SJSA1 (cell line): ENCODE measurements at regions not wholly inside any gene's neighbourhood (a gene's known extent, or its start where the extent isn't known, plus 50 kb on each side); places are given as distances from the start of the nearest gene placed in this dataset.
"Not testable (repeated sequence)": the region's sequence is repeated elsewhere in the genome, so short reads cannot be mapped to it uniquely, and the experiment has no call there.

ENCODE experiments used
- DNase-seq, 2 experiments: peaks; one replicate each; pipeline ENCODE4 v3.0.0-alpha.2; 2015 to 2020; ENCODE audit warnings: low spot score in 2 of 2, low read depth in 1 of 2
- H3K27ac ChIP-seq: fragments of 250-450 bp; sonication (Bioruptor Pico); 2 replicates; pipeline ENCODE4 v1.5.1; 2020; ENCODE audit warnings: mild to moderate bottlenecking, moderate library complexity
- H3K27me3 ChIP-seq: fragments of 250-450 bp; sonication (Bioruptor Pico); replicated peaks from 2 replicates; pipeline ENCODE4 v1.5.1; 2020; ENCODE audit warnings: mild to moderate bottlenecking, moderate library complexity
- H3K36me3 ChIP-seq: fragments of 250-450 bp; sonication (Bioruptor Pico); 2 replicates; pipeline ENCODE4 v1.5.1; 2020; ENCODE audit warnings: mild to moderate bottlenecking
- H3K4me1 ChIP-seq: fragments of 250-450 bp; sonication (Bioruptor Pico); replicated peaks from 2 replicates; pipeline ENCODE4 v1.6.1; 2021; ENCODE audit warnings: mild to moderate bottlenecking
- H3K4me3 ChIP-seq: fragments of 250-450 bp; sonication (Bioruptor Pico); 2 replicates; pipeline ENCODE4 v1.5.1; 2020; ENCODE audit warnings: mild to moderate bottlenecking
- H3K9me3 ChIP-seq: fragments of 250-450 bp; sonication (Bioruptor Pico); replicated peaks from 2 replicates; pipeline ENCODE4 v1.5.1; 2020; ENCODE audit warnings: mild to moderate bottlenecking

DNA sequence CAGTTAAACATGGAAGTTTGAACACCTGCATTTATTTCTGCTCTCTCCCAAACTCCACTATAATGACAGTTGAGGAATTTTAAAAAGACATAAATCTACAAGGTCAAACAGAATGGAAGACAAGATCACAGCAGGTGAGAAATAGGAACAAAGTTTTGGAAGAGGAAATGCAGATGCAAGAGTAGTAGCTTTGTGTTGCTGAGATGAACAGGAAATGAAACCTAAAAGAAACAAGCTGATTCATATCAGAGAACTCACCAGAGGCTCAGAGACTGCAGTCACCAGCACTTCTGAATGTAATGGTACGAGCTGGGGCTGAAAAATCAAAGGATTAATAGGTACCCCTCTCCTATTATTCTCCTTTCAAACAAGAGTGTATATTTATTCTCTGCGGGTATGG lies 459.9 kb downstream of the RAP2B start:
- Histone ChIP-seq H3K27ac (no peak overlapping the region), H3K4me1 (no peaks in the 10 kb centered on the region), H3K36me3 (no peaks in the 10 kb centered on the region), H3K4me3 (no peak overlapping the region), H3K9me3 (no peaks in the 10 kb centered on the region), H3K27me3 (no peaks in the 10 kb centered on the region; the same call in 1 of the 2 replicates)
- no peak for DNase-seq

- no peak overlapping the region for H3K4me3 ChIP-seq
- H3K9me3 ChIP-seq = no peaks in the 10 kb centered on the region
- no peaks in the 10 kb centered on the region for H3K36me3 ChIP-seq
- H3K27ac ChIP-seq = no peak overlapping the region
- H3K27me3 ChIP-seq = no peaks in the 10 kb centered on the region
- DNase-seq = no peak
- H3K4me1 ChIP-seq = no peaks in the 10 kb centered on the region
Observed at GRCh38 chr3:153623834-153624233, 461.8 kb downstream of the RAP2B start.

DNA sequence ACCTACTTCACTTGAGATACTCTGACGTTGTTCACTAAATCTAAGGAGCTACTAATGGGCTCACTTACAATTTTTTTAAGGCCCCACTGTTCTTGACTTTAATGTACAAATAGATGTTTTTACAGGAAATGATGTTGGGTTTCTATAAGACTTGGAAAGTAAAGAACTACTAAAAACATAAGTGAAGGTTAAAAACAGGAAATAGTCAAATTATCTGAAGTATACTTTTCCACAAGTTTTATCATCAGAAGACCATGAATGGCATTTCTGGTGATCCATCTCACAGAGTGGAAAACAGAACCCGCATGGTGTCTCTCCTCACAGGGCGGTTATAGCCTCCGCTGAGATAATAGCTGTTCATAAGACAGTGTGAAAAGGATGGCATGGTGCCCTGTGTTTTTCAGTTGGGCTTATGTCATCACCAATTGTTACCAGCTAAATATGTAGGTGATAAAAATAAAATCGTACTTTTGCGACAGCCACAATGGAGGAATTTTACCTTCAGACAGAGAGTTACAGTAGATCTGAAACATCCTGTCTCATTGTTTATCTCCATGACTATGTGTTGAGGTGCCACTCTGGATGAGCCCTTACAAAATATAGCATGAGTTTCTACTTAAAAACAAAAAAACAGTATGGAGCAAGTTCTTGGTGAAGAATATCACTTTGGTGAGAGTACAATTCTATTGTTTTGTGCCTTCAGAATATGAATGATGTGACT lies 462.4 kb downstream of the RAP2B start:
- H3K36me3 ChIP-seq = no peaks in the 10 kb centered on the region
- no peaks in the 10 kb centered on the region; the same call in 1 of the 2 replicates for H3K27me3 ChIP-seq
- H3K4me1 ChIP-seq = no peaks in the 10 kb centered on the region
- no peak overlapping the region for H3K4me3 ChIP-seq
- no peak overlapping the region for H3K27ac ChIP-seq
- H3K9me3 ChIP-seq = no peaks in the 10 kb centered on the region
- DNase-seq = no peak

- no peaks in the 10 kb centered on the region for H3K4me1 ChIP-seq
- no peak for DNase-seq
- H3K27ac ChIP-seq = no peak overlapping the region
Observed at GRCh38 chr3:153625506-153625905, 463.5 kb downstream of the RAP2B start.

DNA sequence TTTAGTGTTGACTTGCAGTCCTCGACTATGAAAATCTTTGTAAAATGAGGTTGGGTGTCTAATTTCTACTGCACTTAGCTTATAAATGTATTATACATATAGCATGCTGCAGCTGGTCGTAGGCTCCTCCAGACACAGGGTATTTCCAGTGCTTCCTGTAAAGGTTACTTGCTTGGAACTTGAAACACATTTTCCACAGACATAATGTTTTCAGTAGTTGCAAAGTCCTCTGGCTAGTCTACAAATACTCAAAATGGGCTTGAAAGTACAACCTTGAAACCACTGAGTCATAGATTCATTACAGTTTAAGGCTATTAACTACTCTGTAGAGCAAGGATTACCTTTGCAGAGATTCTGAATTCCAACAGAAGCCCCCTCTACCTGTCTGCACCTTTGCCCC lies 464.1 kb downstream of the RAP2B start:
- no peaks in the 10 kb centered on the region; the same call in 1 of the 2 replicates for H3K27me3 ChIP-seq
- DNase-seq = no peak
- no peaks in the 10 kb centered on the region for H3K4me1 ChIP-seq
- no peak overlapping the region for H3K4me3 ChIP-seq
- no peak overlapping the region for H3K27ac ChIP-seq
- no peaks in the 10 kb centered on the region for H3K9me3 ChIP-seq
- no peaks in the 10 kb centered on the region for H3K36me3 ChIP-seq

More at GRCh38 chr3:153625506-153625905, 463.5 kb downstream of the RAP2B start:
- H3K4me3 ChIP-seq = no peak overlapping the region
- no peaks in the 10 kb centered on the region for H3K36me3 ChIP-seq
- H3K9me3 ChIP-seq = no peaks in the 10 kb centered on the region
- H3K27me3 ChIP-seq = no peaks in the 10 kb centered on the region; the same call in 1 of the 2 replicates

GRCh38 chr3:153628591-153628990 lies 466.6 kb downstream of the RAP2B start:
- Histone ChIP-seq H3K27ac (no peak overlapping the region), H3K36me3 (no peaks in the 10 kb centered on the region), H3K27me3 (no peaks in the 10 kb centered on the region; the same call in 1 of the 2 replicates), H3K4me3 (no peak overlapping the region), H3K4me1 (no peaks in the 10 kb centered on the region), H3K9me3 (no peaks in the 10 kb centered on the region)
- no peak for DNase-seq

DNA sequence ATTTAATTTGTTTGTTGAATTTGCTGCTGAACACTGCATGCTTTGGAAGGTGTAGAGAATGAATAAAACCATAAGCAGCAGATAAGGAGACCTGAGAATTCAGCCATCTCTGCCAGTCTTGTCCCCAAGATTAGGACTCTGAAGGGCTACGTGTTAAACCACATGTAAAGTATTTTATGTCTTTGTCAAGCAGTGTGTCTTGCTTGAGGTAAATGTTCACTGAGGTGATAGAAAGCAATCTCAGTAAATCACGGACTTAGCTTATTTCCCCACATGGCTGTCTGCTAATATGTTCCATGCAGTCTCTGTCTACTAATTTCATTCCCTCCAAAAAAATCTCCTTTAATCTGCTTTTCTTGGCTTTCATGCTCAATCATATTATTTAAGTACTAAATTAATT lies 467.1 kb downstream of the RAP2B start:
- Histone ChIP-seq H3K27me3 (no peaks in the 10 kb centered on the region; the same call in 1 of the 2 replicates), H3K4me3 (no peak overlapping the region), H3K36me3 (no peaks in the 10 kb centered on the region), H3K9me3 (no peaks in the 10 kb centered on the region), H3K4me1 (no peaks in the 10 kb centered on the region), H3K27ac (no peak overlapping the region)
- DNase-seq = no peak

- no peaks in the 10 kb centered on the region; the same call in 1 of the 2 replicates for H3K27me3 ChIP-seq
- H3K4me3 ChIP-seq = no peak overlapping the region
- H3K4me1 ChIP-seq = no peaks in the 10 kb centered on the region
- DNase-seq = no peak
- no peaks in the 10 kb centered on the region for H3K36me3 ChIP-seq
- H3K27ac ChIP-seq = no peak overlapping the region
- H3K9me3 ChIP-seq = no peaks in the 10 kb centered on the region
Observed at GRCh38 chr3:153631102-153631501, 469.1 kb downstream of the RAP2B start.

GRCh38 chr3:153631664-153632063 lies 469.6 kb downstream of the RAP2B start:
- no peaks in the 10 kb centered on the region; the same call in 1 of the 2 replicates for H3K27me3 ChIP-seq
- H3K4me1 ChIP-seq = no peaks in the 10 kb centered on the region
- no peak overlapping the region for H3K27ac ChIP-seq
- H3K36me3 ChIP-seq = no peaks in the 10 kb centered on the region
- no peak for DNase-seq
- no peak overlapping the region for H3K4me3 ChIP-seq
- H3K9me3 ChIP-seq = no peaks in the 10 kb centered on the region

DNA sequence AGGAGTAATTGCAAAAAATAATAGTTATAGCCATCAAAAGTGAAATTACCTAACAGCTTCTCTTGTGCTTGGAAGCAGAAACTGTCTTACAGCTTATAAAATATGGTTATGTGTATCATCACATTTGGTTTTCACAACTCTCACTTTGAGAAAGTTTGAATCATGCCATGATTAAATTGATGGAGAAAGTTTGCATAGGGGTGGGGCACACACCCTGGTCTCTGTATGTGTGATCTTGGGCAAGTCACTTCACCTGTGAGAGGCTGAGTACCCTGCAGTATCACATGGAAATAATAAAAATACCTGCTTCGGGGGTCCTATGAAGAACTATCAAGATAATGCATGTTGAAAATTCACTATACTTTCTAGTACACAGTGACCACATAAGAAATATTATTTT lies 471.4 kb downstream of the RAP2B start:
- no peaks in the 10 kb centered on the region; the same call in 1 of the 2 replicates for H3K27me3 ChIP-seq
- DNase-seq = no peak
- no peaks in the 10 kb centered on the region for H3K4me1 ChIP-seq
- no peak overlapping the region for H3K27ac ChIP-seq
- no peaks in the 10 kb centered on the region for H3K36me3 ChIP-seq
- no peaks in the 10 kb centered on the region for H3K9me3 ChIP-seq
- H3K4me3 ChIP-seq = no peak overlapping the region

DNA sequence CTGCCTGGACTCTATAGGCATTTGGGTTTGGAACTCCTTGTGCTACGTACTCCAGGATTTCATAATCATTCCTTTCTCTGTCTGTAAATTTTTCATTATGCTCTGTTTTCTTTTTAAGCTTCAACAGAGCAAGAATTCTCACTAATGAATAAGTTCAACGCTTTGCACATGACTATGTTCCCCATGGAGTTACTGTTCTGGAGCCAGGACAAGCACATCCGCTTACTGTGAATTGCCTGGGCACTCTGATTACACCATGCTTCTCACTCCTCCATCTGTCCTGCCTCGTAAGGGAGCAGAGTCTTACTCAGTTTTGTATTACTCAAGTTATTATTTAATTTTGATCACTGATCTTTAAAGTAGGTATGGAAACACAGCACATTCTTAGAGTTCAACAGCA lies 472.7 kb downstream of the RAP2B start:
- Histone ChIP-seq H3K4me1 (no peaks in the 10 kb centered on the region), H3K27ac (no peak overlapping the region), H3K9me3 (no peaks in the 10 kb centered on the region), H3K27me3 (no peaks in the 10 kb centered on the region), H3K36me3 (no peaks in the 10 kb centered on the region), H3K4me3 (no peak overlapping the region)
- no peak for DNase-seq

- Histone ChIP-seq H3K4me1 (no peaks in the 10 kb centered on the region), H3K9me3 (no peaks in the 10 kb centered on the region), H3K27ac (no peak overlapping the region), H3K36me3 (no peaks in the 10 kb centered on the region), H3K4me3 (no peak overlapping the region), H3K27me3 (no peaks in the 10 kb centered on the region)
- DNase-seq = no peak
Observed at GRCh38 chr3:153639631-153640030, 477.6 kb downstream of the RAP2B start.

DNA sequence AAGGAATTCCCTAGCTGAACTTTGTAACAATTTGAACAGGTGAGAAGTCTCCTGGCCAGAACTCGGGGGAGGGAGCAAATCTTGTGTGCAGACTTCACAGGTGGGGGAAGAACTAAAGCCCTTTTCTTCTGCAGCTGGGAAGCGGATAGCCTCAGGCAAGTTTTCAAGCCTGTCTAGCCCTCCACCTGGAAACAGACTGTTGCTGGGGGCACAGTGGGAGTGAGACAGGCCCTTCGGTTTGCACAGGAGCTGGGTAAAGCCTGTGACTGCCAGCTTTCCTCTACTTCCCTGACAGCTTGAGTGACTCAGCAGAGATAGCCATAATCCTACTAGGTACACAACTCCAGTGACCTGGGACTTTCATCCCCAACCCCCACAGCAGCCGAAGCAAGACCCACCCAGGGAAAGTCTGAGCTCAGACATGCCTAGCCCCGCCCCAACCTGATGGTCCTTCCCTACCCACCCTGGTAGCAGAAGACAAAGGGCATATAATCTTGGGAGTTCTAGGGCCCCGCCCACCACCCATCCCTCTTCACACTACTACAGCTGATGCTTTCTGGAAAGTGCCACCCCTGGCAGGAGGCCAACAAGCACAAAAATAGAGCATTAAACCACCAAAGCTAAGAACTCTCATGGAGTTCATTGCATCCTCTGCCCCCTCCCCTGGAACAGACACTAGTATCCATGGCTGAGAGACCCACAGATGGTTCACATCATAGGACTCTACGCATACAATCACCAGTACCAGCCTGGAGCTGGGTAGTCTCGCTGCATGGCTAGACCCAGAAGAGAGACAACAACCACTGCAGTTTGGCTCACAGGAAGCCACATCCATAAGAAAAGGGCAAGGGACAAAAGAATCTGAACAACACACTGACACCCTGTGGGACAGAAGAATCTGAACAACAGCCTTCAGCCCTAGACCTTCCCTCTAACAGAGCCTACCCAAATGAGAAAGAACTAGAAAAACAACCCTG lies 479.0 kb downstream of the RAP2B start:
- Histone ChIP-seq H3K4me1 (no peaks in the 10 kb centered on the region), H3K36me3 (no peaks in the 10 kb centered on the region), H3K27ac (no peak overlapping the region), H3K9me3 (no peaks in the 10 kb centered on the region), H3K27me3 (no peaks in the 10 kb centered on the region), H3K4me3 (no peak overlapping the region)
- DNase-seq = no peak

DNA sequence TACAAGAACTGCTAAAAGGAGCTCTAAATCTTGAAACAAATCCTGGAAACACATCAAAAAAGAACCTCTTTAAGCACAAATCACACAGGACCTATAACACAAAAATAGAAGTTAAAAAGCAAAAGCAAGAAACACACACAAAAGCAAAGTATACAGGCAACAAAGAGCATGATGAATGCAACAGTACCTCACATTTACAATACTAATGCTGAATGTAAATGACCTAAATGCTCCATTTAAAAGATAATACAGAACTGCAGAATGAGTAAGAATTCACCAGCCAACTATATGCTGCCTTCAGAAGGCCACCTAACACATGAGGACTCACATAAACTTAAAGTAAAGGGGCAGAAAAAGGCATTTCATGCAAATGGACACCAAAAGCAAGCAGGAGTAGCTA lies 478.6 kb upstream of the ARHGEF26 start:
- not testable (repeated sequence) for H3K4me3 ChIP-seq, H3K9me3 ChIP-seq, H3K4me1 ChIP-seq, DNase-seq, H3K27ac ChIP-seq, H3K27me3 ChIP-seq, H3K36me3 ChIP-seq
